Ishikawa (cell line): ENCODE measurements at regions not wholly inside any gene's neighbourhood (a gene's known extent, or its start where the extent isn't known, plus 50 kb on each side); places are given as distances from the start of the nearest gene placed in this dataset.

ENCODE experiments used
- CEBPB ChIP-seq: IDR thresholded peaks from 2 replicates; pipeline ENCODE4 v1.6.1; 2012
- CREB1 ChIP-seq: IDR thresholded peaks from 2 replicates; pipeline ENCODE4 v1.6.1; 2012; ENCODE audit warnings: low read depth
- EGR1 ChIP-seq: IDR thresholded peaks from 2 replicates; pipeline ENCODE4 v1.6.1; 2012
- EP300 ChIP-seq: IDR thresholded peaks from 2 replicates; pipeline ENCODE4 v1.6.1; 2012; ENCODE audit warnings: borderline replicate concordance
- FOXM1 ChIP-seq: IDR thresholded peaks from 2 replicates; pipeline ENCODE4 v1.6.1; 2012; ENCODE audit warnings: low read depth, borderline replicate concordance
- MAX ChIP-seq: IDR thresholded peaks from 2 replicates; pipeline ENCODE4 v1.6.1; 2012
- NFIC ChIP-seq: IDR thresholded peaks from 2 replicates; pipeline ENCODE4 v1.6.1; 2012
- RAD21 ChIP-seq: IDR thresholded peaks from 2 replicates; pipeline ENCODE4 v1.6.1; 2012; ENCODE audit warnings: low read depth
- REST ChIP-seq: IDR thresholded peaks from 2 replicates; pipeline ENCODE4 v1.6.1; 2012; ENCODE audit warnings: low read depth, mild to moderate bottlenecking
- TAF1 ChIP-seq: IDR thresholded peaks from 2 replicates; pipeline ENCODE4 v1.6.1; 2012; ENCODE audit warnings: low read depth, mild to moderate bottlenecking
- TCF12 ChIP-seq: IDR thresholded peaks from 2 replicates; pipeline ENCODE4 v1.6.1; 2012; ENCODE audit warnings: low read depth
- TEAD4 ChIP-seq: IDR thresholded peaks from 2 replicates; pipeline ENCODE4 v1.6.1; 2012
- USF1 ChIP-seq: IDR thresholded peaks from 2 replicates; pipeline ENCODE4 v1.6.1; 2012
- YY1 ChIP-seq: IDR thresholded peaks from 2 replicates; pipeline ENCODE4 v1.6.1; 2012; ENCODE audit warnings: low read depth
- ZBTB7A ChIP-seq: IDR thresholded peaks from 2 replicates; pipeline ENCODE4 v1.6.1; 2012; ENCODE audit warnings: low read depth

- TF ChIP-seq TEAD4 (no peak), EP300 (no peak), CEBPB (no peak), USF1 (no peak), YY1 (no peak), TCF12 (no peak), ZBTB7A (no peak), NFIC (no peak)
These were observed 380.3 kb downstream of the DHX35 start for GRCh38 chr20:39342463-39342862.

GRCh38 chr20:39338469-39339376 lies 376.6 kb downstream of the DHX35 start:
- TF ChIP-seq EGR1, result no peak
- TF ChIP-seq RAD21, result no peak
- no peak for TF ChIP-seq CREB1
- TF ChIP-seq YY1, result no peak
- TF ChIP-seq CEBPB, result no peak
- TF ChIP-seq TEAD4, result no peak
- no peak for TF ChIP-seq ZBTB7A
- TF ChIP-seq FOXM1, result no peak
- TF ChIP-seq REST, result no peak
- TF ChIP-seq EP300, result no peak
- no peak for TF ChIP-seq NFIC
- no peak for TF ChIP-seq USF1
- TF ChIP-seq MAX, result no peak
- no peak for TF ChIP-seq TAF1
- TF ChIP-seq TCF12, result no peak

GRCh38 chr20:39333211-39333610 lies 371.1 kb downstream of the DHX35 start:
- TF ChIP-seq TEAD4 (no peak), TCF12 (no peak), EGR1 (no peak), MAX (no peak), USF1 (no peak), CEBPB (no peak), ZBTB7A (no peak), RAD21 (no peak), CREB1 (no peak), YY1 (no peak), REST (no peak), EP300 (no peak), TAF1 (no peak), FOXM1 (no peak), NFIC (no peak)

GRCh38 chr20:39328347-39328746 lies 366.2 kb downstream of the DHX35 start:
- TF ChIP-seq REST (no peak), TAF1 (no peak), MAX (no peak), ZBTB7A (no peak), YY1 (no peak), CEBPB (no peak), RAD21 (no peak), TEAD4 (no peak), FOXM1 (no peak), CREB1 (no peak), USF1 (no peak), EGR1 (no peak)
